SK-N-DZ (cell line): ENCODE measurements at regions not wholly inside any gene's neighbourhood (a gene's known extent, or its start where the extent isn't known, plus 50 kb on each side); places are given as distances from the start of the nearest gene placed in this dataset.

Source experiments
- DNase-seq: peaks from one replicate; pipeline ENCODE4 v3.0.0-alpha.2; 2015; ENCODE audit warnings: low spot score

DNA sequence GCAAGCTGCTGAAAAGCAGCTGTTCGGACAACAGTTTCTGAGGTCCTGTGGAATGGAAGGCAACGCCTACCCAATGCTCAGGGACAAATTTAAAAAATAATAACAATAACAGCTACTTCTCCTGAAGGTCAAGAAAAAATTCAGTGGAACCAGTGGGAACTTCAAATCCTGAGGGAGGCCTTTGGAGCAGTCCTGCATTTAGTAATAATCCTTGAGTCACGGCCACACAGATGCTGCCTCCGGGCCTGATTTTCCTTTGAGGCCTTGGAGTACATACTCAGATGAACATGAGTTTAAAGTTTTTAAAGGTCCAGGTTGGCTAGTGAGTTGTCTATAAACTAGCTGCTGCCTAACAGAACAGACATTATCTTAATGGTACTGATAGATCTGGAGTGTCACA lies 268.0 kb downstream of the MSRB3 start:
- no peak for DNase-seq

- peak; percentile 54 for DNase-seq
Measured at GRCh38 chr12:65556676-65557437, 267.4 kb upstream of the HMGA2 start.

DNA sequence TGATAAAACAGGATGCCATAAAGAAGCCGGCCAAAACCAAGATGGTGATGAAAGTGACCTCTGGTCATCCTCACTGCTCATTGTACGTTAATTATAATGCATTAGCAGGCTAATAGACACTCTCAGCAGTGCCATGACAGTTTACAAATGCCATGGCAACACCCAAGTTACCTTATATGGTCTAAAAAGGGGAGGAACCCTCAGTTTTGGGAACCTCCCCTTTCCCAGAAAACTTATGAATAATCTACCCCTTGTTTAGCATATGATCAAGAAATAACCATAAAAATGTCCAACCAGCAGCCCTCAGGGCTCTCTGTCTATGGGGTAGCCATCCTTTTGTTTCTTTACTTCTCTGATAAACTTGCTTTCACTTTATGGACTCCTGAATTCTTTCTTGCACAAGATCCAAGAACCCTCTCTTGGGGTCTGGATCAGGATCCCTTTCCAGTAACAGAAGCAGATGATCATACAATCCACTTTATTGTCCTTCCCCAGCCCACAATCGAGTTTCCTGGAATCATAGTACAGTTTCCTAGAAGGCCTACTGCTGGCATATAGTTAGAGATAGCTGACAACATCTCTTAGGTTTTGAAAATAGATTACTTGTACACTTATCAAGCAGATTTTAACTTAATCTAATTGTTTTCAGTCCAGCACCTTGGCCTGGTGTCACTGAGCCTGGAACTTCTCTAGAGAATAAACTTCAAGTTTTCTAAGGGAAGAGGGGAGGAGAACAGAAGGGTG lies 266.7 kb upstream of the HMGA2 start:
- no peak for DNase-seq

DNA sequence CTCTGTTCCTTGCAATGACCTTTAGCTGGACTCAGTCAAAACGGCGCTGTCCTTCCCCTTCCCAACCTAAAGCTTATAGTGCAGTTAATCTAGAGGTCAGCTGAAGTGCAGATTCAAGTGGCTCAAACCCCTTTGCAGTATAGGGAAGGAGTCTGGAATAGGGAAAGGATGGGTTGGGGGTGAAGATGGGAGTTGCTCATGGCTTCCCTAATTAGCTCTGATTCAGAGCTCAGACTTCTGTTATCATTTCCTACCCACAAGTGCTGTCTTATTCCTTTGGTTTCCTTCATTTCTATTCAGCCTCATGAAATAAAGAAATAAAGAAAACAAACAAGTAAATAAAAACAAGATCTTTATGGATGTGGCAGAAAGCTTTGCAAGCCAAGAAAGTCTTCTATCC lies 264.0 kb upstream of the HMGA2 start:
- no peak for DNase-seq

GRCh38 chr12:65561798-65562382 lies 262.4 kb upstream of the HMGA2 start:
- DNase-seq: no peak

DNA sequence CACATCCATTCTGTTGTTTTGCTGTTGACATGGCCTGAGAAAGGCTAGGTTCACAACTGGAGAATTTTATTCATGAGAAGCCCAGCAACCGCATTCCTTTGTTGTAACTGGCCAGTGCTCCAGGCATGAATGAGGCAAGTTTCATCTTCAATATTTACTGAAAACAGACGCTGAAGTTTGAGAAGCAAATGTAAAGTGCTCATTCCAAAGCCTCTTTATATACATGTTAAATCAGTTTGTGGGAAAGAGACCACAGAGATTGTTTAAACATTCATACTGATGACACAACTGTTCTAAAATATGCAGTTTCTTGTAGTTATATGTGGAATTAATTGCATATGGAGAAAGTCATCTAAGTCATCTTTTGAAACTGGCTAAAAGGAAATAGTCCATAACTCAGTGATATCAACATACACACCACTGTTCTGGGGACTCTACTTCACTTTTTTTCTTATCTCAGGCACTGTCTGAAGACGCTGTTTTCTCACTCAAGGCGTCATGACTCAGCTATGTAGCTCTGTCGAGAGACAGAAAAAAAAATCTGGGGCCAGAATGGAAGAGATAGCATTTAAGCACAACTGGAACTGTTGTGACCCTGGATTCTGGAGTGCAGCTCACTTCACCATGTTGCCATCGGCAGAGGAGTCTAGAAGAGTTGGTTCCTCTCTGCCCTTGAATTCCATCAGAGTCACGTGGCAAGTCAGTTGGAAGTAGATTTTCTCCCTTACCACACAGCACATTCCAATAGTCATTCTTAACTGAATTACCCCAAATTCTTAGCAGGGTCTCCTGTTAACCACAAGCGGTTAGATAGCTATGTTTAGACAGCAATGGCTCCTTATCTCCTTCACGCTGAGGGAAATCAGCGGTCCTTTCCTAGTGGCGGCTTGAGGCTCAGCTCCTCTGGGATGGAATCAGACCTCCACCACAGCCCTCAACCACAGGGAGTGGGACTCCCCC lies 258.4 kb upstream of the HMGA2 start:
- DNase-seq: no peak

DNA sequence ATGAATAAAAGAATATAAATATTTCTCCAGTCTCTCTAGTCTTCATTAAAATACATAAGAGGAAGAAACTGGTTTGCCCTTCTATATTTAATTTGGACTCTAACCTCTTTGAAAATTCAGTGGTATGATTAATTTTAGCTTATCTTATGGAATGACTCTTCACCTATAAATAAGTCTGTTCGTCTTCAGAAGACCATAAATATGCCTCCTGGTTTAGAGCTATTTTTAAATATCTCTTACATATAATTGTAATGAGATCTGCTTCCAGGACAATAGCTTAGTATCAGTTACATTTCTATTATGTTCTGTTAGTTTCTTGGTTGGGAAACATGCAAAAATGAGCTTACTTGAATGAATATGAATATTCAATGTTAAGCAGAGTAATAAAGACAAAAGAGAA lies 257.5 kb upstream of the HMGA2 start:
- DNase-seq: no peak

GRCh38 chr12:65567820-65568219 lies 256.5 kb upstream of the HMGA2 start:
- no peak for DNase-seq

DNA sequence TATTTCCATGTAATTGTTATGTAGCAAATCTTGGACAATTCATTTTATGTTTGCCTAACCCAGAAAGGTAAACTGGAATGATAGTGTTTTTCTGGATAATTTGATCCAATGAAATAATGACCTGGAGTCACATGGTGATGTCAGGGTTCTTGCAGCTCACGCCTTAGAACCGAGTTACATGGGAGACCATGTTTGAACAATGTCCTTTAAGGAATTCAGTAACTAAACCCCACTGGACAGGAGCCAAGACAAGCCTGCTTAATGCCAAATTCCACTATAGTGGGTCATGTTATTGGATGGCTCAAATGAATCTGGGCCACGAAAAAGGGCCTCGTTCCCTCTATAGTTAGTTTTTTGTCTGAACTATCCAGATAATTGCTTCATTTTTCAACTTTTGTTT lies 255.8 kb upstream of the HMGA2 start:
- DNase-seq: no peak

DNA sequence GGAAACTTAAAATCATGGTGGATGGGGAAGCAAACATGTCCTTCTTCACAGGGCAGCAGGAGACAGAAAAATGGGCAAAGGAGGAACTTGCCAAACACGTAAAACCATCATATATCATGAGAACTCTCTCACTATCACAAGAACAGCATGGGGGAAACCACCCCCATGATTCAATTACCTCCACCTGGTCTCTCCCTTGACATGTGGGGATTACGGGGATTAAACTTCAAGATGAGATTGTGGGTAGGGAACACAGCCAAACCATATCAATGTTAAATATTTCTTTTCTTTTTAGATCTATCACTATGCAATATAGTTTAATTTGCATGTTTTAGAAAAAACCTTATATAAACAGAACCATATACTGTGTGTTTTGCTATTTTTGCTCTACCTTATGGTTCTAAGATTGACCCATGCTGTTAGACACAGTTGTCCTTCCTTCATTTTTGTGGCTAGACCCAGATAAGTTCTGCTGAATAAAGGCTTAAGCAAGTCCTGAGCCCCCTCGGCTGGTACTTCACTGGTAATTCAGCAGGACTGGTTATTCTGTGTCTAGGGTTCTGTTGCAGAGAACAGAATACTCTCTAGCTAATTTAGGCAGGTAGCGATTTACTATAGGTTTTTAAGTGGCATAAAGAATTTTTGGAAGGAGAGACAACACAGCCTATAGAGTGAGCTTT lies 253.7 kb upstream of the HMGA2 start:
- no peak for DNase-seq

GRCh38 chr12:65574867-65575266 lies 249.4 kb upstream of the HMGA2 start:
- no peak for DNase-seq

- DNase-seq: no peak
Measured at GRCh38 chr12:65584016-65584415, 240.3 kb upstream of the HMGA2 start.

GRCh38 chr12:65585648-65586602 lies 238.4 kb upstream of the HMGA2 start:
- DNase-seq: peak; percentile 49

GRCh38 chr12:65586796-65587195 lies 237.5 kb upstream of the HMGA2 start:
- no peak for DNase-seq

DNA sequence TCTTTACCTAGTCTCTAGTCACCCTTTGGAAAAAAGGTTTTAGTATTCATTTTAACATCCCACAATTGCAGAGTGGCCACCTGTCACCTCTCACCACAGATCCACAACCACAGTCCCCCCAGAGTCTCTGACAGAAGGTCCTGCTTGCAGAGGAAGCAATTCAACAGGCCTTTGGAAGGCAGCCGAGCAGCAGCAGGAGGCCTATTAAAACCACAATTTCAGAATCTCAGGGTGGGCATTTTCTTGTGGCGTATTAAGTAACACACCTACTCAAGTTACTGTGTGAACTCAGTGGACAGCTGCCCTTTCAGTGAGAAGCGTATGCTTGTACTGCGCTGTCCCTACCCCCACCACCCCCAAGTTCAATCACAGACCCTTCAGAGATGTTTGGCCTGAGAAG lies 234.0 kb upstream of the HMGA2 start:
- no peak for DNase-seq

GRCh38 chr12:65592416-65592815 lies 231.9 kb upstream of the HMGA2 start:
- DNase-seq: no peak

- no peak for DNase-seq
Measured at GRCh38 chr12:65593239-65593701, 231.0 kb upstream of the HMGA2 start.

- DNase-seq: no peak
Measured at GRCh38 chr12:65594409-65594808, 229.9 kb upstream of the HMGA2 start.

DNA sequence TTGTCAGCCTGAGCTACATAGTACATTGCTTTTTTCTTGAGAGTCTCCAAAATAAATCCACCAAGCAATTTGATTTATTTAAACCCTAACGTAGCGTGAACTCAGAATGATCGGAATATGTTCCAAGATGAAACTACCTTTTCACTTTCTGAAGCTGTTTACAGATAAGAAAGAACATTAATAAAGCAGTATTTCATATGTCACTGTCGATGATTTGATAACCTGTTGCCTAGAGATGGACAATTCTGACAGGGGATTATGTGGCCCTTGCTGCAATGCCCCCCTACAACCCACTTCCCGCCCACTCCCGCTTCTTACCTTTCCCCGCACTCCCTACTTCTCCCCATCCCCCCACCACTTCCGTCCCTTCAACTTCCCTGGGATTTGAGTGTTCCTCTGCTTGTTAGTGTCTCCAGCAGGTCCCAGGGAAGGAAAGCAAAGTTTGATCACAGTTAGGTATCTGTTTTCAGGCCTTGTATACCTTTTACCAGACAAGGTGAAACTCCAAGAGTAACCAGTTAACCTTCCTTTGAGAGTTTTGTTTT lies 229.2 kb upstream of the HMGA2 start:
- no peak for DNase-seq
